H1 (cell line): ENCODE measurements at regions not wholly inside any gene's neighbourhood (a gene's known extent, or its start where the extent isn't known, plus 50 kb on each side); places are given as distances from the start of the nearest gene placed in this dataset.

ENCODE experiments used
- CHD2 ChIP-seq: IDR thresholded peaks from 2 replicates; pipeline ENCODE4 v1.6.1; 2012; ENCODE audit warnings: low read length, improper control_type of control experiment
- CHD7 ChIP-seq: fragments of 300-600 bp; sonication (generic); IDR thresholded peaks from 2 replicates; pipeline ENCODE4 v1.7.1; 2012; ENCODE audit warnings: low read length, moderate library complexity, mild to moderate bottlenecking, inconsistent platforms; ENCODE audit not compliant: insufficient replicate concordance
- CTBP2 ChIP-seq: IDR thresholded peaks from 2 replicates; pipeline ENCODE4 v1.7.0; 2011; ENCODE audit warnings: borderline replicate concordance, mild to moderate bottlenecking, moderate library complexity, mixed read lengths, low read length; ENCODE audit not compliant: insufficient read depth, insufficient read length
- KDM1A ChIP-seq: fragments of 200-600, 300-600 bp; sonication (generic); IDR thresholded peaks from 2 replicates; pipeline ENCODE4 v1.7.1; 2016; ENCODE audit warnings: mild to moderate bottlenecking, low read length, borderline replicate concordance
- KDM4A ChIP-seq: IDR thresholded peaks from one replicate; pipeline ENCODE4 v1.7.1; 2012; ENCODE audit warnings: low read depth, mild to moderate bottlenecking, moderate library complexity, low read length, inconsistent platforms; ENCODE audit not compliant: severe bottlenecking
- KDM5A ChIP-seq: fragments of 200-600 bp; IDR thresholded peaks from 2 replicates; pipeline ENCODE4 v1.7.1; 2012; ENCODE audit warnings: mild to moderate bottlenecking, low read length, inconsistent platforms, mixed read lengths
- PHF8 ChIP-seq: fragments of 200-600 bp; sonication (generic); conservative IDR thresholded peaks from 2 replicates; pipeline ENCODE4 v1.7.1; 2012; ENCODE audit warnings: low read depth, mild to moderate bottlenecking, inconsistent platforms, low read length, moderate library complexity
- USF2 ChIP-seq: IDR thresholded peaks from 2 replicates; pipeline ENCODE4 v1.6.1; 2011; ENCODE audit warnings: low read length, improper control_type of control experiment

GRCh38 chr2:43127208-43127940 lies 99.0 kb downstream of the ZFP36L2 start (continued):
- 0 out of 2 replicates have a peak, but pooled peaks have one; percentile 13 for TF ChIP-seq CHD2
- peak; percentile 98 for TF ChIP-seq KDM1A
- TF ChIP-seq CHD7 = no peak
- TF ChIP-seq KDM4A = no peak
- peak; percentile 87 for TF ChIP-seq USF2
- no peak for TF ChIP-seq KDM5A
- no peak for TF ChIP-seq PHF8
- TF ChIP-seq CTBP2 = no peak
